Lower leg skin (tissue), 3 donors: ENCODE measurements at regions not wholly inside any gene's neighbourhood (a gene's known extent, or its start where the extent isn't known, plus 50 kb on each side); places are given as distances from the start of the nearest gene placed in this dataset.

ENCODE experiments used
- CTCF ChIP-seq, 3 donors: fragments of 450-650 bp; IDR thresholded peaks; one replicate each; pipeline ENCODE4 v1.5.1; 2016; ENCODE audit warnings: antibody characterized with exemption in 3 of 3, mild to moderate bottlenecking in 3 of 3, moderate library complexity in 2 of 3
- POLR2A ChIP-seq, 2 donors: fragments of 450-650 bp; IDR thresholded peaks; one replicate each; pipeline ENCODE4 v1.6.1; 2016 to 2017; ENCODE audit warnings: antibody characterized with exemption in 2 of 2, mild to moderate bottlenecking in 1 of 2, moderate library complexity in 1 of 2

- TF ChIP-seq POLR2A (IDR thresholded peaks at IDR 0.05) (no peak), CTCF (IDR thresholded peaks at IDR 0.05) (no peak)
Measured at GRCh38 chrX:23246001-23246400, 88.6 kb upstream of the PTCHD1 start.
